Smooth muscle cell (in vitro differentiated cells): ENCODE measurements at regions not wholly inside any gene's neighbourhood (a gene's known extent, or its start where the extent isn't known, plus 50 kb on each side); places are given as distances from the start of the nearest gene placed in this dataset.

Experiments
- DNase-seq: peaks from one replicate; lab custom pipeline; 2025; ENCODE audit not compliant: unreplicated experiment; lab: John Stamatoyannopoulos, UW
- H2AFZ ChIP-seq: fragments of 200-600 bp; sonication (generic); 2 replicates; pipeline ENCODE4 v1.6.0; 2016; ENCODE audit warnings: antibody characterized with exemption, low read depth, mild to moderate bottlenecking
- H3F3A ChIP-seq: fragments of 200-600 bp; sonication (generic); 2 replicates; pipeline ENCODE4 v1.6.0; 2017; ENCODE audit warnings: antibody characterized with exemption, low read depth
- H3K27ac ChIP-seq: fragments of 200-600 bp; sonication (generic); 2 replicates; pipeline ENCODE4 v1.5.1; 2016; ENCODE audit warnings: low read depth, mild to moderate bottlenecking
- H3K27me3 ChIP-seq: fragments of 200-600 bp; sonication (generic); 2 replicates; pipeline ENCODE4 v1.6.1; 2016; ENCODE audit warnings: low read depth, mild to moderate bottlenecking
- H3K36me3 ChIP-seq: fragments of 200-600 bp; sonication (generic); 2 replicates; pipeline ENCODE4 v1.5.1; 2016; ENCODE audit warnings: low read depth
- H3K4me1 ChIP-seq: fragments of 200-600 bp; sonication (generic); 2 replicates; pipeline ENCODE4 v1.5.1; 2016; ENCODE audit warnings: low read depth
- H3K4me2 ChIP-seq: fragments of 200-600 bp; sonication (generic); 2 replicates; pipeline ENCODE4 v1.6.0; 2016; ENCODE audit warnings: mild to moderate bottlenecking
- H3K4me3 ChIP-seq: fragments of 200-600 bp; sonication (generic); 2 replicates; pipeline ENCODE4 v1.5.1; 2016; ENCODE audit warnings: mild to moderate bottlenecking
- H3K79me2 ChIP-seq: fragments of 200-600 bp; sonication (generic); 2 replicates; pipeline ENCODE4 v1.6.0; 2016; ENCODE audit warnings: low read depth, mild to moderate bottlenecking
- H3K9ac ChIP-seq: fragments of 200-600 bp; sonication (generic); 2 replicates; pipeline ENCODE4 v1.6.0; 2016; ENCODE audit warnings: low read depth
- H3K9me3 ChIP-seq: fragments of 200-600 bp; sonication (generic); replicated peaks from 2 replicates; pipeline ENCODE4 v1.5.1; 2016; ENCODE audit warnings: low read depth
- H4K20me1 ChIP-seq: fragments of 200-600 bp; sonication (generic); 2 replicates; pipeline ENCODE4 v1.6.0; 2016; ENCODE audit warnings: low read depth
- CTCF ChIP-seq: fragments of 200-600 bp; sonication (generic); IDR thresholded peaks from 2 replicates; pipeline ENCODE4 v1.5.1; 2017; ENCODE audit warnings: borderline replicate concordance, mild to moderate bottlenecking, antibody characterized with exemption; ENCODE audit not compliant: insufficient read depth, poor library complexity, severe bottlenecking
- WGBS: methylation state at CpG from one replicate; pipeline ENCODE4 v1.1.7; 2016; ENCODE audit warnings: low lambda C conversion rate; 5-methylcytosine and 5-hydroxymethylcytosine counted together

- Histone ChIP-seq H3K4me3 (no peak overlapping the region), H3F3A (no peaks in the 10 kb centered on the region), H3K27me3 (no peaks in the 10 kb centered on the region), H3K9me3 (no peaks in the 10 kb centered on the region), H2AFZ (no peak overlapping the region), H3K36me3 (no peaks in the 10 kb centered on the region), H3K79me2 (no peaks in the 10 kb centered on the region), H3K4me1 (peaks cover 12% of the 10 kb centered on the region), H3K4me2 (no peak overlapping the region), H4K20me1 (no peaks in the 10 kb centered on the region), H3K9ac (no peak overlapping the region), H3K27ac (no peak overlapping the region)
- no peak for TF ChIP-seq CTCF
- WGBS = 94% methylated on average over 1 of the region's 1 CpG
- no peak for DNase-seq
Observed at GRCh38 chr1:113280581-113280980, 109.7 kb upstream of the MAGI3 start.

- Histone ChIP-seq H3K4me2 (no peak overlapping the region), H4K20me1 (no peaks in the 10 kb centered on the region), H3K4me3 (no peak overlapping the region), H2AFZ (no peak overlapping the region), H3K27ac (no peak overlapping the region), H3K9ac (no peak overlapping the region), H3K36me3 (no peaks in the 10 kb centered on the region), H3F3A (no peaks in the 10 kb centered on the region), H3K79me2 (no peaks in the 10 kb centered on the region), H3K9me3 (no peaks in the 10 kb centered on the region), H3K27me3 (no peaks in the 10 kb centered on the region), H3K4me1 (peaks cover 12% of the 10 kb centered on the region)
- TF ChIP-seq CTCF = no peak
- DNase-seq = no peak
Observed at GRCh38 chr1:113281550-113281949, 108.8 kb upstream of the MAGI3 start.

GRCh38 chr1:113282008-113282892 is 108.1 kb upstream of the MAGI3 start:
- H3K9ac ChIP-seq = no peak overlapping the region
- no peak overlapping the region for H2AFZ ChIP-seq
- no peaks in the 10 kb centered on the region for H3K79me2 ChIP-seq
- H3K9me3 ChIP-seq = no peaks in the 10 kb centered on the region
- no peak overlapping the region for H3K4me2 ChIP-seq
- no peak for DNase-seq
- no peaks in the 10 kb centered on the region for H3F3A ChIP-seq
- no peak overlapping the region for H3K27ac ChIP-seq
- peaks cover 8% of the 10 kb centered on the region for H3K4me1 ChIP-seq
- TF ChIP-seq CTCF = no peak
- no peaks in the 10 kb centered on the region for H3K36me3 ChIP-seq
- H3K27me3 ChIP-seq = no peaks in the 10 kb centered on the region
- whole genome bisulfite sequencing = 90% methylated on average over 3 of the region's 3 CpGs
- H4K20me1 ChIP-seq = no peaks in the 10 kb centered on the region
- H3K4me3 ChIP-seq = no peak overlapping the region

- Histone ChIP-seq H3F3A (no peaks in the 10 kb centered on the region), H4K20me1 (no peaks in the 10 kb centered on the region), H3K79me2 (no peaks in the 10 kb centered on the region), H3K4me3 (no peak overlapping the region), H3K36me3 (no peaks in the 10 kb centered on the region), H3K9me3 (no peaks in the 10 kb centered on the region), H3K9ac (no peak overlapping the region), H2AFZ (no peak overlapping the region), H3K4me2 (no peak overlapping the region), H3K27me3 (no peaks in the 10 kb centered on the region), H3K4me1 (peaks cover 8% of the 10 kb centered on the region), H3K27ac (no peak overlapping the region)
- TF ChIP-seq CTCF = no peak
- 85% methylated on average over 11 of the region's 11 CpGs for WGBS
- DNase-seq = no peak
Observed at GRCh38 chr1:113282893-113283285, 107.4 kb upstream of the MAGI3 start.
